Epithelial cell of proximal tubule (primary cell): ENCODE measurements at regions not wholly inside any gene's neighbourhood (a gene's known extent, or its start where the extent isn't known, plus 50 kb on each side); places are given as distances from the start of the nearest gene placed in this dataset.

ENCODE experiments used
- DNase-seq: peaks from one replicate; pipeline ENCODE4 v3.0.0-alpha.2; 2011; ENCODE audit warnings: low read depth
- H3K4me3 ChIP-seq: 2 replicates; pipeline ENCODE4 v1.5.1; 2011; ENCODE audit warnings: low read depth, mild to moderate bottlenecking, low read length
- CTCF ChIP-seq: conservative IDR thresholded peaks from 2 replicates; pipeline ENCODE4 v1.5.1; 2012; ENCODE audit warnings: low read depth, mild to moderate bottlenecking, low read length

GRCh38 chr5:4653475-4653874, 486.7 kb upstream of the ADAMTS16 start:
- DNase-seq: no peak

GRCh38 chr5:4659851-4660250, 480.3 kb upstream of the ADAMTS16 start:
- no peak overlapping the region for H3K4me3 ChIP-seq
- DNase-seq: no peak
- TF ChIP-seq CTCF: no peak

More at GRCh38 chr5:4653475-4653874, 486.7 kb upstream of the ADAMTS16 start:
- no peak overlapping the region for H3K4me3 ChIP-seq
- no peak for TF ChIP-seq CTCF

DNA sequence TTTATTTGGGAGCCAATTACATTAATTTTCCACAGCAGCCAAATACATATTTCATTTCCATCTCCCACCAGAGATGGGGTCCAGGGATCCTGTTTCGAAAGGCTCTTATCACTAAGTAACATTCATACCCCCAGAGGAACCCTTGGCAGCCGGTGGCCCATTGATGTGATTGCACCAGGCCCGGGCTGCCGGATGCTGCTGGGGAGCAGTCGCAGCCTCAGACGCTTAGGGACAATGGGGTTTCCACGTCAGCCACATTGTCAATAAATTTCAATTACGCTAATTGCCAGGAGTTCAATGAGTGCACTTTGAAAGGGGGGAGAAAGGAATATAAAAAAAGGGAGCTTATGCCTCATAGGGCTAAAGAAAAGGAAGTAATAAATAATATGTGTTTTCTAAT, 478.8 kb upstream of the ADAMTS16 start:
- TF ChIP-seq CTCF: no peak
- H3K4me3 ChIP-seq: no peak overlapping the region
- DNase-seq: no peak

- no peak for DNase-seq
- no peak for TF ChIP-seq CTCF
- no peak overlapping the region for H3K4me3 ChIP-seq
Measured at GRCh38 chr5:4661836-4662235, 478.3 kb upstream of the ADAMTS16 start.

DNA sequence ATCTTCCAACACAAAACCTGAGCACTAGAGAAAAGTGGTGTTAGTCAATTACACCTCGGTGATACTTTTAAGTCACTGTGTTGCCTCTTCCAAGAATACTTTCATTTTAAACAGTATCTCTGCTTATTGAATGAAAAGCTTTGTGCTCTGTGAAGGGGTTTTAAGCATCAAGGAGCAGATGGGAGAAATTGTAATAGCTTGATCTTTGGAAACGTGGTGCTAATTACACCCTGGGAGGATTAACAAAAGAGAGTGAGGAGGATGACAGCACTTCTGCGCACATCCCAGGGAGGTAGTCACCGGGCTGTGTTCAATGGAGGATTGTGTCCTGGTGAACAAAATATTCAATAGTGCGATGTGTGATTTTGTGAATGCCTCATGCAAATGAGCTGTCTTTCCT, 477.4 kb upstream of the ADAMTS16 start:
- TF ChIP-seq CTCF: no peak
- no peak for DNase-seq
- H3K4me3 ChIP-seq: no peak overlapping the region

DNA sequence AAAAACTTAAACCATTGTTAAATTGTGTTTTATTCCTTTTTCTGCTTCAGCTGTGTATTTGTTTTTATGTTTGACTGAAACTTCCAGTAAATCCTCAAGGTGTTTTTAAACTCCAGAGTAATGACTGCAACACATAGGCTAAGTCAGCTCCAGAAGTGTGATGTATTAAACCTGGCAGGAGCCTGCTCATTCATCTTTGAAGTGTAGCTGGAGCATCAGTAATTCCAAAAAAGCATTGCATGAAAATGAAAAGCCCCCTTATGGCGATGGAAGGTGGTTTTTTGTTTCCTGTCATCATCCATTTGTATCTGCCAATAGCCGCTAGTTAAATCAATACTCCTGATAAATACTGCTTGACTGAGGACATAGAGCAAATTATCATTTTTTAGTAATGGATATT, 474.2 kb upstream of the ADAMTS16 start:
- no peak overlapping the region for H3K4me3 ChIP-seq
- DNase-seq: no peak
- TF ChIP-seq CTCF: no peak

DNA sequence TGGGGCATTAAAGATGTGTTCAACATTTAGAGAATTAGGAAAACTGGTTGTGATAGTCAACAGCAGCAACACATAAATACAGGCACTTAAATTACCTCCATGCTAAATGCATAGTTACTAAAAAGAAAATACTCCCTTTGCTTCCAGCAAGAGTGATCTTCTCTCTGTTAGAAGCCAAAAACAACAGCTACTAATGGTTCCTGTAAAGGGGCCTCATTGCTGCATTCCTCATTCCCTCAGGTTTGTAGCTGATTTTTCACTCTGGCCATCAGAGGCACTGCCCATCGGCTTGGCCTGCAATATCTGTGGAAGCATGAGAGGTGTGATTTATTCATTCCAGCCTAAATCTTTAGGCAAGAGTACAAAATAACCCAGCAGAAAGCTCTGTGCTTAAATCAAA, 466.0 kb upstream of the ADAMTS16 start:
- no peak overlapping the region for H3K4me3 ChIP-seq
- no peak for DNase-seq
- TF ChIP-seq CTCF: no peak
